Nephron progenitor cell (in vitro differentiated cells): ENCODE measurements at regions not wholly inside any gene's neighbourhood (a gene's known extent, or its start where the extent isn't known, plus 50 kb on each side); places are given as distances from the start of the nearest gene placed in this dataset.

Experiments used
- DNase-seq: peaks from one replicate; pipeline ENCODE4 v3.0.0; 2021
- H3K27ac Mint-ChIP-seq: 2 replicates; pipeline ENCODE4 v1.8.0; 2021; ENCODE audit warnings: mild to moderate bottlenecking, moderate library complexity, mixed read lengths
- H3K27me3 Mint-ChIP-seq: 2 replicates; pipeline ENCODE4 v1.8.0; 2021; ENCODE audit warnings: mild to moderate bottlenecking, low read depth, mixed read lengths; ENCODE audit not compliant: poor library complexity
- H3K36me3 Mint-ChIP-seq: 2 replicates; pipeline ENCODE4 v1.8.0; 2021; ENCODE audit warnings: low read depth, mixed read lengths
- H3K4me1 Mint-ChIP-seq: 2 replicates; pipeline ENCODE4 v1.8.0; 2021; ENCODE audit warnings: mixed read lengths
- H3K4me3 Mint-ChIP-seq: 2 replicates; pipeline ENCODE4 v1.8.0; 2021; ENCODE audit warnings: mild to moderate bottlenecking, moderate library complexity, mixed read lengths
- H3K9me3 Mint-ChIP-seq: 2 replicates; pipeline ENCODE4 v1.8.0; 2021; ENCODE audit warnings: mild to moderate bottlenecking, moderate library complexity, mixed read lengths
- TF ChIP-seq, protein P1 (sequence below): fragments of 200-600 bp; sonication (generic); IDR thresholded peaks from 2 replicates; pipeline ENCODE4 v1.5.0; 2021; ENCODE audit warnings: antibody characterized with exemption

GRCh38 chr3:144229330-144229729, 257.7 kb downstream of the DIPK2A start:
- Mint-ChIP-seq H3K4me1 (no peaks in the 10 kb centered on the region), H3K36me3 (no peaks in the 10 kb centered on the region), H3K27ac (no peak overlapping the region), H3K27me3 (no peaks in the 10 kb centered on the region), H3K4me3 (no peak overlapping the region), H3K9me3 (no peaks in the 10 kb centered on the region)
- TF ChIP-seq, protein P1, sequence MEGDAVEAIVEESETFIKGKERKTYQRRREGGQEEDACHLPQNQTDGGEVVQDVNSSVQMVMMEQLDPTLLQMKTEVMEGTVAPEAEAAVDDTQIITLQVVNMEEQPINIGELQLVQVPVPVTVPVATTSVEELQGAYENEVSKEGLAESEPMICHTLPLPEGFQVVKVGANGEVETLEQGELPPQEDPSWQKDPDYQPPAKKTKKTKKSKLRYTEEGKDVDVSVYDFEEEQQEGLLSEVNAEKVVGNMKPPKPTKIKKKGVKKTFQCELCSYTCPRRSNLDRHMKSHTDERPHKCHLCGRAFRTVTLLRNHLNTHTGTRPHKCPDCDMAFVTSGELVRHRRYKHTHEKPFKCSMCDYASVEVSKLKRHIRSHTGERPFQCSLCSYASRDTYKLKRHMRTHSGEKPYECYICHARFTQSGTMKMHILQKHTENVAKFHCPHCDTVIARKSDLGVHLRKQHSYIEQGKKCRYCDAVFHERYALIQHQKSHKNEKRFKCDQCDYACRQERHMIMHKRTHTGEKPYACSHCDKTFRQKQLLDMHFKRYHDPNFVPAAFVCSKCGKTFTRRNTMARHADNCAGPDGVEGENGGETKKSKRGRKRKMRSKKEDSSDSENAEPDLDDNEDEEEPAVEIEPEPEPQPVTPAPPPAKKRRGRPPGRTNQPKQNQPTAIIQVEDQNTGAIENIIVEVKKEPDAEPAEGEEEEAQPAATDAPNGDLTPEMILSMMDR = no peak
- no peak for DNase-seq

DNA sequence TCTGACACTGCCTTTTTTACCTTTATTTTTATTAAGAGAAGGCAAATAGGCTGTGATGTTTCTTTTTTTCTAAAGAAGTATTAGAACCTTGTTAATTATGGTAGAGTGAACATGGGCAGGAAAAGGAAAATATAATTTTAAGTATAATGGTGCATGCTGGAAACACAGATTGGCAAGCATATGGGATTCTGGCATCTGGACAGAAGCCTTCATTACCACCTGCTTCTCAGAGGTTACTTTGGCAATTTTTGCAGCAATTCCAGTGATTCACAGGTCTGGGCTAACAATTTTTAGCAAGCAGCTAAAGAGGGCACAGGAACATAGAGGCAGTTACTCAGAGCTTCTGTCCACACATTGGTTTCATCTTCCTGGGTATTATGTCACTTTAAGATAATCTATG, 258.3 kb downstream of the DIPK2A start:
- Mint-ChIP-seq H3K4me3 (no peak overlapping the region), H3K9me3 (no peaks in the 10 kb centered on the region), H3K4me1 (no peaks in the 10 kb centered on the region), H3K36me3 (no peaks in the 10 kb centered on the region), H3K27ac (no peak overlapping the region), H3K27me3 (no peaks in the 10 kb centered on the region)
- DNase-seq = no peak
- TF ChIP-seq, protein P1 = no peak

DNA sequence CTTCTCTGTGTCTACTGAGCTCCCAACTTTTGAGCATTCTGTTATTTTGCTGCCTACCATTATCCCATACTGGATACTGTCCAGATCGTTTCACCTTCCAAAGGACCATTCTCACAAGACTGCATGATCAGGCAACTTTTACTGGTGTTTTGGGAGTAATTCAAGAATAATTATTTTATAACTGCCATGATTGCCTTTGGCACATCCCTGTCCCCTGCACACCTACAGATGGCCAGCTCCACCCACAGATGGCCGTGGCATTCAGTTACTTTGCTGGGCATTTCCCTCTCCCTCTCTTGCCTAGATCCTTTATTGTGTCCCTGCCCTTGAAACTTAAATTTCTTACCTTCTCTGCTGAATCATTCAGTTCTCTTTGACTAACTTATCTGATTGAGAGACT, 263.9 kb downstream of the DIPK2A start:
- no peaks in the 10 kb centered on the region for H3K9me3 Mint-ChIP-seq
- TF ChIP-seq, protein P1 = no peak
- H3K27me3 Mint-ChIP-seq = peaks cover 4% of the 10 kb centered on the region
- no peak for DNase-seq
- H3K4me1 Mint-ChIP-seq = peaks cover 10% of the 10 kb centered on the region
- H3K36me3 Mint-ChIP-seq = no peaks in the 10 kb centered on the region
- H3K4me3 Mint-ChIP-seq = no peak overlapping the region
- H3K27ac Mint-ChIP-seq = no peak overlapping the region

GRCh38 chr3:144237351-144237750, 265.7 kb downstream of the DIPK2A start:
- Mint-ChIP-seq H3K4me1 (peaks cover 10% of the 10 kb centered on the region), H3K9me3 (no peaks in the 10 kb centered on the region), H3K4me3 (no peak overlapping the region), H3K27me3 (peaks cover 4% of the 10 kb centered on the region), H3K27ac (peak overlapping the region; percentile 26), H3K36me3 (no peaks in the 10 kb centered on the region)
- TF ChIP-seq, protein P1 = no peak
- no peak for DNase-seq

DNA sequence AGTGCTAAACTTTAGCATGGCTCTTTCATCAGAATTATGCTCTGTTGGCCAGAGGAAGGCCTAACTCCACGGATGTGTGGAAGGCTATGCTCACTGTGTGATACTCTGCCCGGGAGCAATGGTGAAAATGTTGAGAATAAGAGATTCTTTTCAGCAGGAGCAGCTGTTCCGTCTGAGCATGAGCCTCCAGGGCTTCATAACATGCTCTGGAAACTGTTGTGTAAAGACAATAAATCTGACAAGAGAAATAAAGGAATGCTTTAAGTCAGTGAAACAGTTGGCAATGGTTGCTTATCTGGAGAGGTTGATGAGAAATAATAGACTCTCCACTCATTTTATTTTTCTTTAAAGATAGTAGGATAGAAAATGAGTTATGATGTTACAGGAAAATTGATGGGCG, 269.8 kb downstream of the DIPK2A start:
- no peaks in the 10 kb centered on the region for H3K9me3 Mint-ChIP-seq
- no peak overlapping the region for H3K4me3 Mint-ChIP-seq
- H3K27ac Mint-ChIP-seq = no peak overlapping the region
- peaks cover 10% of the 10 kb centered on the region for H3K4me1 Mint-ChIP-seq
- H3K36me3 Mint-ChIP-seq = no peaks in the 10 kb centered on the region
- DNase-seq = no peak
- H3K27me3 Mint-ChIP-seq = peaks cover 4% of the 10 kb centered on the region
- TF ChIP-seq, protein P1 = no peak

GRCh38 chr3:144242747-144243146, 271.1 kb downstream of the DIPK2A start:
- peaks cover 10% of the 10 kb centered on the region for H3K4me1 Mint-ChIP-seq
- DNase-seq = no peak
- H3K9me3 Mint-ChIP-seq = no peaks in the 10 kb centered on the region
- no peak overlapping the region for H3K27ac Mint-ChIP-seq
- TF ChIP-seq, protein P1 = no peak
- H3K36me3 Mint-ChIP-seq = no peaks in the 10 kb centered on the region
- no peaks in the 10 kb centered on the region for H3K27me3 Mint-ChIP-seq
- H3K4me3 Mint-ChIP-seq = no peak overlapping the region
